NCI-H146 (cell line): ENCODE measurements at regions not wholly inside any gene's neighbourhood (a gene's known extent, or its start where the extent isn't known, plus 50 kb on each side); places are given as distances from the start of the nearest gene placed in this dataset.

ENCODE experiments used
- DNase-seq: peaks from one replicate; lab custom pipeline; 2025; lab: John Stamatoyannopoulos, UW

GRCh38 chr20:17109307-17109706, 117.5 kb upstream of the PCSK2 start:
- peak; percentile 56 for DNase-seq

DNA sequence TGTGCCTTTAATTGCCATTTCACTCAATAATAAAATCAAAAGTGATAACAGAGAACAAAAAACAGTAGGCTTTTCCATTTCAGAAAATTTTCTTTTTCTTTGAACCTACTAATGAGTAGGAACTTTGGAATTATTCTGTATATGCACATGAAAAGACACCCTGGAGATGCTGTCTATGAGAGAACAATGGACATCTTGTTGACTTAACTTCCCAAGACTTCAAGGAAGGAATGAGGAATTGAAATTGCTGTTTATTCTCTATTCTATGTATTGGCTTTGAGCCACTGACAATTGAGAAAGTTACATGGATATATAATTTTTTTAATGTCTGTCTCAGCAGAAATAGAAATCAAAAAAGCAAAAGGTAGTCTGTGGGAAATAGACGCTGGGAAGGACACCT, 98.6 kb upstream of the PCSK2 start:
- peak; percentile 19 for DNase-seq

DNA sequence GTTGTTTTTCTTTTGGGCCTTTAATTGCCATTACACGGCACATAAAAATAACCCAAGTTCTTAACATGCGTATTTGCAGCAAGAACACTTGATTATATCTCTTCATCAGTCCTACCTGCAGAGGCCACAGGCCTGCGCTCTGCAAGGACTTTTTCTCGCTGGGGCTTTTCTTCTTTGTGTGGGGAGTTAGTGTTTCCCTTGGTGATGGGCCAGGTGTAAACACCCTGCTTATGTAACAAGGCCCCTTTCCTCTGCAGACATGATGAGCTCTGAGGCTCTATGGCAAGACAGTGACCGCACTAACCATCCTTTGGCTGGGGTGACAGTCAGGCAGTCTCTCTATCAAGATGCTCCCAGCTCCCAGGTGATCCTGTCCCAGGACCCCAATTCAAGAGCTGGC, 97.8 kb upstream of the PCSK2 start:
- no peak for DNase-seq

GRCh38 chr20:17137692-17138091, 89.1 kb upstream of the PCSK2 start:
- no peak for DNase-seq

DNA sequence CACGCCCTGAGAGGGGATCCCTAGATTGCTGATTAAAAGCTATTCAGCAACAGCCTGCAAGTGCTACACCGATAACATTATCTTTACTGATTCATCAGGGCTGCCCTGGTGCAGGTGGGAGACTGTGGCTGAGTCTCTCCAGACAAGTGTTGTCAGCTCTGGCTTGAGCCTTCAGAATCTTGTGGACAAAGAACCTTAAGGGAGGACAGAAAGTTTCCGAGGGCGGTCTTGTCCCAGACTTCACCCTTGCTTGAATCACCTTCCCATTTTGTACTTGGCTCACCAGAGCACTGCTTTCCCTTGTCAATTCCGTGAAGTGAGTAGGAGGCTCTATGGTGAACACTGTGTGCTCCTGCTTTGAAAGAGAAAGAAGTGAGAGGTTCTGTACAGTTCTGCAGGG, 88.6 kb upstream of the PCSK2 start:
- no peak for DNase-seq

DNA sequence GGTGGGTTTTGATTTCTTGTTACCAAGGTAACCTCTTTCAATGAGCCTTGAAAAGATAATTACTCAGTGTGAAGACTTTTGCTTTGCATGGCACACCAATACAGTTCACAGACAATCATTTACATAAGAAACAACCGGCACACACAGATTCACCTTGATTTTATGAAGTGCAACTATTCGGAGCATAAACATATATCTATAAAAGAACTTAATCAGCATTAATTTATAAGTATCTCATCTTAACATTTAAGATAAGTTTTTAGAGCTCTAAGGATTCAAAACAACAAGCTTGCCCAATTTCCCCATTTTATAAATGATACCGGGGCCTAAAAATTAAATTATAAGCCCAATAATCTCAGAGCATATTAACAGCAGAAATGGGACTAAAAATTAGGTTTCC, 85.9 kb upstream of the PCSK2 start:
- DNase-seq = no peak

DNA sequence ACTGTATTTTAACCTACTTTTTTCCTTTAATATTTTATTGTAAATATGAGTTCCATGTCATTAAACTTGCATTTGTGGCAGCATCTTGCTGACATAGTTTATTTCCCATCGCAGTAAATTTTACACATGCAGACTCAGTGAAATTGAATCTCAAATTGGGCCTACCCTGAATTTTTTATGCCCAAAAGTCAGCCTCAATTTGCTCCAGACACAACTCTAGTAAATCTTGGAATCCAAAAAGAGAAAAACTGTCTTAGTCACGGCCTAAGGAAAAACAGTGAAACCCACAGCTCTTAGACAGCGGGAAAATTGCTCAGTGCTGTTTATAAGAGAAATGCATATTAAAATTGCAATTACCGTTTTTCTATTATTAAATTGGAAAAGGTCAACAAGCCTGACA, 85.3 kb upstream of the PCSK2 start:
- DNase-seq = no peak

GRCh38 chr20:17142666-17143065, 84.2 kb upstream of the PCSK2 start:
- peak; percentile 71 for DNase-seq

DNA sequence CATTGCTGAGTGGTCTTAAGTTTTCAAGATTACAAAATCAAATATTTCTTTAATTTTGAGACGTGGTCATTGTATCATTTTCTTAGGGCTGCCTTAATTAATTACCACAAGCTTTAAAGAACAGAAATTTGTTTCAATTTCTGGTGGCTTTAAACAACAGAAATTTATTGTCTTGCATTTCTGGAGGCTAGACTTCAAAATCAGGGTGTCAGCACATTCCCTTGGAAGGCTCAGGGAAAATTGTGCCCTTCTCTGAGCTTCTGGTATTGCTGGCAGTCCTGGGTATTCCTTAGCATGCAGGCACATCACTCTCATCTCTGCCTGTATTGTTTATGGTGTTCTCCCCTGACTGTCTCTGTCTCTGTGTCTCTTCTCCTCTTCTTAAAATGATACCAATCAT, 76.0 kb upstream of the PCSK2 start:
- DNase-seq = no peak

- DNase-seq = no peak
Observed at GRCh38 chr20:17155401-17155800, 71.4 kb upstream of the PCSK2 start.

GRCh38 chr20:17158701-17159100, 68.1 kb upstream of the PCSK2 start:
- no peak for DNase-seq

GRCh38 chr20:17161673-17162481, 65.0 kb upstream of the PCSK2 start:
- DNase-seq = no peak

- no peak for DNase-seq
Observed at GRCh38 chr20:17168026-17168612, 58.7 kb upstream of the PCSK2 start.

DNA sequence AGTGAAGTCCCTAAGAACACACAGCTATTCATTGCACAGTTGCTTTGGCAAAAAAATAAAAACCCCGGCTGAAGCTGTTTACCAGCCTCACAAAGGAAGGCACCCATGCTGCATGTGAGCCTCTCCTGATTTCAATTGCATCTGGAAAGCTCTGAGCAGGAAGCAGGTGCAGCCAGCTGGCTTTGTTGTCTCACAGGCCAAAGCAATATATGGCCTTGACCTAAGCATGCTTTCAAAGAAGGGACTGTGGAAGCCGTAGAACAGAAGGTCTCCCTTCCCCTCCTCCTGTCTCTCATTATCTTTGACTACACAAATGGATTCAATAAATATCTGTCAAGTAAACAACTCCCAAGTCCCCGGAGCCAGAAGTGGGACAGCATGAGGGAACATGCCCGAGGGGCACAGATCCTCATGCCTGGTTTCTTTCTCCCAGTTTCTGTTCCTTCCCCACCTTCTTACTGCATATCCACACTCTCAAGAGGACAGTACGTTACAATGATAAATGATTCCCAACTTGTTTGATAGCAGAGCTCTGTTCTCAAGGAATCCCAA, 57.2 kb upstream of the PCSK2 start:
- DNase-seq = peak; percentile 99

DNA sequence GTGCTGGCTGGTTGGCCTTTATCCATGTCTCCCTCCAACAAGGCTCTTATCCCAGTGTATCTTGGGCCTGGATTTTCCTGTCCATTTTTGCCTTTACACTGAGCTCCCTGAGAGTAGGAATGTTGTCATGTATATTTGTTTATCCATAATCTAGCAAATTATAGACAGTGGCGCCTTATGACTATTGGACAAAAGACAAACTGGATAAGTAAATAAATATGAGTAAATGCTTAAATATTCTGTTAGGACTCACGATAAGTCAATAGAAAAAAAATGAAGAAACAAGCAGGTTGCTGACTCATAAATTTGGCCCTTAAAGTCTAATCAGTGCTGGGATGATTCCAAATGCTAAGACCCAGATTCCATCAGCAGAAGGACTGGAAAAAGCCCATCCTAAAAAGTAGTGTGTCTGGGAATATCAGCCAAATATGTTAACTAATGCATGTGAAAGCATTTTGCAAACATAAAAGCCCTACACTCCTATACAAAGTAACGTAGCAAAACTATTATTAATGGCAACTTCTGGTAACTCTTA, 55.0 kb upstream of the PCSK2 start:
- peak; percentile 70 for DNase-seq

DNA sequence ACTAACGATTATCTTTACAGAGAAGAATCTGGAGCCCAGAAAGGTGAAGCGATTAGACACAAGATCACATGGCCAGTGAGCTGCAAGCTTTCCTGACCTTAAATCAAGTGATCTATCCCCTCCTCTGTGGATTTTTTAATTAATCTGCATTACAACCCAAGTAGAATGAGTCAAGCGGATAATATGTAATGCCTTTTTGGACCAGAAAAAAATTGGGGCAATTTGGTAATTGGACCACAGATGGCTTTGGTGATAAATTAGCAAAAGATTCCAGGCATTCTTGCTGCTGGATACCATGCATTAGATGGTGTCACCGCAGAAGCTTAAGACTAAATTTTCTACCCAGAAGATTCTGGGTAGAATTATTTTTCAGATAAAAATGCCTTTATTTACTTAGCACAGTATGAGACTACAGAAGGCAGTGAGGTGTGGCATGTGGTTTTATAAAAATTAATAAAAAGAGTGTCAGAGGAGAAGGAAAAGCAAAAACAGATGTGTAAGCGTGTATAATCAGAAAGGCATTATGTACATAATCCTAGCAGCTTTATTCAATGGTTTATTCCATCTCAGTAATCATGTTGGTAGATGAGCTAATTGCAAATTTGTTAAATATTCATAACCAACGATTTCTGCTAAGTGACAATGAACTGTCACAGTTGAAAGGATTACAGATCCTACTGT, 53.9 kb upstream of the PCSK2 start:
- DNase-seq = no peak
